ENCODE measurements at regions not wholly inside any gene's neighbourhood (a gene's known extent, or its start where the extent isn't known, plus 50 kb on each side); places are given as distances from the start of the nearest gene placed in this dataset.

DNA sequence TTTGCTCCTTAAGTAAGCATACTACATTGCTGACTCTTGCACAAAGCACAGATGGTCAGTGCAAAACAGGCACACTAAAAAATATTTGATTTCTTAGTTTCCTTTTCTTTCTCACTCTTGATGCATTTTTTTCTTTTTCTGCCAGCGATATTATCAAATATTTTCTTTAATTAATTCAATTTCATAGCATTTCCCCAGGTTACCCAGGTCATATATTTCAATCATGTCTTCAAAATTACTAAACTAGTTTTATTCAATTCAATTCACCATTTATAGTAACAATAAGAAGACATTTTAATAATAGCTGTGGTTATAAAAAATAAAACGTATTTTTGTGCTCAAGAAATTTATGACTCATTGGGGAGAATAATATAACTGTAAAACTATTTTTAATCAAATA is 421.2 kb downstream of the GASK1B start:
- Histone ChIP-seq H3K9me2 (ENCODE audit: insufficient read depth) (peaks cover 6% of the 10 kb centered on the region; the same call in 1 of the 2 replicates), H4K20me1 (replicated peaks; ENCODE audit: insufficient read depth) (no peaks in the 10 kb centered on the region), H3K4me3 (no peak overlapping the region), H3F3A (replicated peaks; ENCODE audit: low read depth) (no peaks in the 10 kb centered on the region), H3K27me3 (ENCODE audit: insufficient read depth) (no peaks in the 10 kb centered on the region), H3K27ac (ENCODE audit: low read depth) (no peak overlapping the region), H2AFZ (no peak overlapping the region), H3K4me1 (ENCODE audit: insufficient read depth) (no peaks in the 10 kb centered on the region), H3K4me2 (no peak overlapping the region), H3K79me2 (replicated peaks; ENCODE audit: insufficient read depth) (no peaks in the 10 kb centered on the region), H3K36me3 (ENCODE audit: insufficient read depth) (no peaks in the 10 kb centered on the region; the same call in 1 of the 2 replicates)
- Mint-ChIP-seq H3K36me3 (ENCODE audit: low read depth) (no peaks in the 10 kb centered on the region; the same call in 2 of the 3 replicates), H3K4me3 (no peak overlapping the region), H3K27ac (no peak overlapping the region), H3K4me1 (no peaks in the 10 kb centered on the region), H3K9me3 (peaks cover 11% of the 10 kb centered on the region), H3K27me3 (ENCODE audit: insufficient read depth, low read depth, poor library complexity) (no peaks in the 10 kb centered on the region)
- DNase-seq (ENCODE audit: low spot score) (no peak), ATAC-seq (no peak)
- TF ChIP-seq ZNF114 (CRISPR knock-in tag; IDR thresholded peaks at IDR 0.05), result no peak
- no peak for TF ChIP-seq JUNB (IDR thresholded peaks at IDR 0.05; ENCODE audit: unreplicated experiment)

DNA sequence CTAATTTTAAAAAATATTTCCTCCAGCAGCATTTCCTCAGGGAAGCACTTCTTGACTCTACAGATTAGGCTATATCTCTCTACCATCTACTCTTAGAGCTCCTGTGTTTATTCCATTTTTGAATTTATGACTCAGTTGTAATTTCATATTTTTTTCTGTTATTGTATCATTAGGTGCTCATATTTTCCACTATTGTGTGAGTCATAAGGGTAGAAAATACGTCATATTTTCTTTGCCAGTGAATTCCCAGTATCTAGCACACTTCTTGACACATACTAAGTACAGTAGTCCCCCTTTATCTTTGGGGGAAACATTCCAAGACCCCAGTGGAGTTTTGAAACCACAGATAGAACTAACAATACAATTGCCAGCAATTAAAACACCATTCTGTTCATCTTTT is 431.2 kb downstream of the GASK1B start:
- Mint-ChIP-seq H3K4me3 (no peak overlapping the region), H3K27ac (no peak overlapping the region), H3K9me3 (no peaks in the 10 kb centered on the region), H3K27me3 (ENCODE audit: insufficient read depth, low read depth, poor library complexity) (no peaks in the 10 kb centered on the region), H3K4me1 (no peaks in the 10 kb centered on the region), H3K36me3 (ENCODE audit: low read depth) (no peaks in the 10 kb centered on the region)
- DNase-seq (ENCODE audit: low spot score), result no peak
- Histone ChIP-seq H4K20me1 (replicated peaks; ENCODE audit: insufficient read depth) (no peaks in the 10 kb centered on the region), H3F3A (replicated peaks; ENCODE audit: low read depth) (no peaks in the 10 kb centered on the region), H3K9me2 (ENCODE audit: insufficient read depth) (no peaks in the 10 kb centered on the region), H3K4me3 (no peak overlapping the region), H3K27me3 (ENCODE audit: insufficient read depth) (no peaks in the 10 kb centered on the region), H2AFZ (no peak overlapping the region), H3K4me2 (no peak overlapping the region), H3K27ac (ENCODE audit: low read depth) (no peak overlapping the region), H3K79me2 (replicated peaks; ENCODE audit: insufficient read depth) (no peaks in the 10 kb centered on the region), H3K36me3 (ENCODE audit: insufficient read depth) (no peaks in the 10 kb centered on the region), H3K4me1 (ENCODE audit: insufficient read depth) (no peaks in the 10 kb centered on the region)
- TF ChIP-seq STAT1 (IDR thresholded peaks at IDR 0.05; ENCODE audit: unreplicated experiment), result no peak
- TF ChIP-seq, protein P1, sequence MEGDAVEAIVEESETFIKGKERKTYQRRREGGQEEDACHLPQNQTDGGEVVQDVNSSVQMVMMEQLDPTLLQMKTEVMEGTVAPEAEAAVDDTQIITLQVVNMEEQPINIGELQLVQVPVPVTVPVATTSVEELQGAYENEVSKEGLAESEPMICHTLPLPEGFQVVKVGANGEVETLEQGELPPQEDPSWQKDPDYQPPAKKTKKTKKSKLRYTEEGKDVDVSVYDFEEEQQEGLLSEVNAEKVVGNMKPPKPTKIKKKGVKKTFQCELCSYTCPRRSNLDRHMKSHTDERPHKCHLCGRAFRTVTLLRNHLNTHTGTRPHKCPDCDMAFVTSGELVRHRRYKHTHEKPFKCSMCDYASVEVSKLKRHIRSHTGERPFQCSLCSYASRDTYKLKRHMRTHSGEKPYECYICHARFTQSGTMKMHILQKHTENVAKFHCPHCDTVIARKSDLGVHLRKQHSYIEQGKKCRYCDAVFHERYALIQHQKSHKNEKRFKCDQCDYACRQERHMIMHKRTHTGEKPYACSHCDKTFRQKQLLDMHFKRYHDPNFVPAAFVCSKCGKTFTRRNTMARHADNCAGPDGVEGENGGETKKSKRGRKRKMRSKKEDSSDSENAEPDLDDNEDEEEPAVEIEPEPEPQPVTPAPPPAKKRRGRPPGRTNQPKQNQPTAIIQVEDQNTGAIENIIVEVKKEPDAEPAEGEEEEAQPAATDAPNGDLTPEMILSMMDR (conservative IDR thresholded peaks at IDR 0.05; ENCODE audit: low read depth in 2 of 2), result no peak
- ATAC-seq, result no peak

DNA sequence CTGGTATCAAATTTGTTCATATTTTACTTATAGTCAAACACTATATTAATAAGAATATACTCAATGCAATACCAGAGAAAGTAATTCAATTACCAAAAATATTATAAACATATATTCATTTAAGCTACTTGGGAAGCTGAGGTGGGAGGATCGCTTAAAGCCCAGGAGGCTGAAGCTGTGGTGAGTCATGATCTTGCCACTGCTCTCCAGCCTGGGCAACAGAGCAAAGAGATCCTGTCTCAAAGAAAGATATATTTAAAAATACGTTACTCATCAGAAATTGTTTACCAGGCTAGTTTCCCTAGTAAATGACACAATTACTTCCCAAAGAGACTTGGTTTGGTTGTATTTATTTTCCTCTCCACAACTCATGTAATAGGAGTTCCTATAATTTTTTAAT is 433.6 kb downstream of the GASK1B start:
- no peak overlapping the region for H3K27ac ChIP-seq (ENCODE audit: low read depth)
- H3K36me3 ChIP-seq (ENCODE audit: insufficient read depth), result no peaks in the 10 kb centered on the region
- no peak for TF ChIP-seq ZNF114 (CRISPR knock-in tag; IDR thresholded peaks at IDR 0.05)
- TF ChIP-seq JUNB (IDR thresholded peaks at IDR 0.05; ENCODE audit: unreplicated experiment), result no peak
- no peak for TF ChIP-seq CREB1 (CRISPR knock-in tag; IDR thresholded peaks at IDR 0.05; ENCODE audit: low read depth)
- TF ChIP-seq, protein P2, sequence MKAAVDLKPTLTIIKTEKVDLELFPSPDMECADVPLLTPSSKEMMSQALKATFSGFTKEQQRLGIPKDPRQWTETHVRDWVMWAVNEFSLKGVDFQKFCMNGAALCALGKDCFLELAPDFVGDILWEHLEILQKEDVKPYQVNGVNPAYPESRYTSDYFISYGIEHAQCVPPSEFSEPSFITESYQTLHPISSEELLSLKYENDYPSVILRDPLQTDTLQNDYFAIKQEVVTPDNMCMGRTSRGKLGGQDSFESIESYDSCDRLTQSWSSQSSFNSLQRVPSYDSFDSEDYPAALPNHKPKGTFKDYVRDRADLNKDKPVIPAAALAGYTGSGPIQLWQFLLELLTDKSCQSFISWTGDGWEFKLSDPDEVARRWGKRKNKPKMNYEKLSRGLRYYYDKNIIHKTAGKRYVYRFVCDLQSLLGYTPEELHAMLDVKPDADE (IDR thresholded peaks at IDR 0.05), result no peak
- TF ChIP-seq EZH2phosphoT487 (IDR thresholded peaks at IDR 0.05; ENCODE audit: unreplicated experiment), result no peak
- H3K9me2 ChIP-seq (ENCODE audit: insufficient read depth), result no peaks in the 10 kb centered on the region
- Mint-ChIP-seq H3K9me3 (no peaks in the 10 kb centered on the region), H3K4me1 (peaks cover 3% of the 10 kb centered on the region; the same call in 1 of the 3 replicates), H3K4me3 (no peak overlapping the region), H3K27me3 (ENCODE audit: insufficient read depth, low read depth, poor library complexity) (no peaks in the 10 kb centered on the region), H3K27ac (no peak overlapping the region), H3K36me3 (ENCODE audit: low read depth) (no peaks in the 10 kb centered on the region)
- H3F3A ChIP-seq (replicated peaks; ENCODE audit: low read depth), result no peaks in the 10 kb centered on the region
- H3K4me3 ChIP-seq, result no peak overlapping the region
- H3K79me2 ChIP-seq (replicated peaks; ENCODE audit: insufficient read depth), result no peaks in the 10 kb centered on the region
- H2AFZ ChIP-seq, result no peak overlapping the region
- ATAC-seq (no peak), DNase-seq (ENCODE audit: low spot score) (no peak)
- no peaks in the 10 kb centered on the region for H3K4me1 ChIP-seq (ENCODE audit: insufficient read depth)
- no peaks in the 10 kb centered on the region for H4K20me1 ChIP-seq (replicated peaks; ENCODE audit: insufficient read depth)
- no peak overlapping the region for H3K4me2 ChIP-seq
- no peaks in the 10 kb centered on the region for H3K27me3 ChIP-seq (ENCODE audit: insufficient read depth)
